Small intestine (tissue), 7 donors: ENCODE measurements at regions not wholly inside any gene's neighbourhood (a gene's known extent, or its start where the extent isn't known, plus 50 kb on each side); places are given as distances from the start of the nearest gene placed in this dataset.

Experiments used
- DNase-seq, 2 donors: peaks; one replicate each; pipeline versions ENCODE4 v3.0.0 to v3.0.0-alpha.2; 2013
- FAIRE-seq: peaks from 2 replicates; lab custom pipeline; 2012; peaks lifted over from hg19 to GRCh38; lab: Jason Lieb, UNC
- H3K27ac ChIP-seq, 3 donors: one replicate each; pipeline ENCODE4 v1.5.1; 2013; ENCODE audit warnings: low read length in 2 of 3, mild to moderate bottlenecking in 2 of 3, control low read depth in 1 of 3, inconsistent platforms in 1 of 3, low read depth in 1 of 3, moderate library complexity in 1 of 3
- H3K27me3 ChIP-seq, 3 donors: one replicate each; pipeline ENCODE4 v1.6.1; 2013; ENCODE audit warnings: low read length in 3 of 3, inconsistent platforms in 1 of 3; ENCODE audit not compliant: control insufficient read depth in 3 of 3, insufficient read depth in 3 of 3
- H3K36me3 ChIP-seq, 3 donors: one replicate each; pipeline ENCODE4 v1.6.1; 2013; ENCODE audit warnings: low read length in 3 of 3, inconsistent platforms in 1 of 3, low read depth in 1 of 3, mild to moderate bottlenecking in 1 of 3, moderate library complexity in 1 of 3; ENCODE audit not compliant: control insufficient read depth in 3 of 3, insufficient read depth in 2 of 3
- H3K4me1 ChIP-seq, 3 donors: one replicate each; pipeline ENCODE4 v1.6.1; 2013; ENCODE audit warnings: low read length in 2 of 3, inconsistent platforms in 1 of 3, low read depth in 1 of 3, mild to moderate bottlenecking in 1 of 3, moderate library complexity in 1 of 3; ENCODE audit not compliant: control insufficient read depth in 3 of 3, insufficient read depth in 2 of 3
- H3K4me3 ChIP-seq, 3 donors: one replicate each; pipeline ENCODE4 v1.5.1; 2013; ENCODE audit warnings: low read length in 3 of 3, control low read depth in 1 of 3, inconsistent platforms in 1 of 3, low read depth in 1 of 3, mild to moderate bottlenecking in 1 of 3, moderate library complexity in 1 of 3
- H3K9me3 ChIP-seq, 2 donors: one replicate each; pipeline ENCODE4 v1.6.1; 2013; ENCODE audit warnings: low read depth in 1 of 2, low read length in 1 of 2; ENCODE audit not compliant: control insufficient read depth in 2 of 2, insufficient read depth in 1 of 2
- WGBS, 3 donors: extraction: QIAGEN DNeasy Blood & Tissue Kit; methylation state at CpG; one replicate each; pipeline ENCODE4 v1.1.7; 2013; 5-methylcytosine and 5-hydroxymethylcytosine counted together
- donor health status: healthy with polysubstance abuse.
- donor health status: control.
- donor health status: control.
- donor health status: Bipolar disorder and iron deficiency.
- donor health status: healthy.

GRCh38 chr9:82890401-82890800 lies 172.5 kb downstream of the RASEF start:
- no peaks in the 10 kb centered on the region for H3K27me3 ChIP-seq
- H3K4me1 ChIP-seq, result peaks cover 0 to 12% (median 0%) of the 10 kb centered on the region in 3 donors
- H3K9me3 ChIP-seq, result no peaks in the 10 kb centered on the region
- H3K36me3 ChIP-seq, result no peaks in the 10 kb centered on the region
- no peak overlapping the region for H3K27ac ChIP-seq
- DNase-seq (no peak), FAIRE-seq (no peak)
- no peak overlapping the region for H3K4me3 ChIP-seq
- WGBS, 3 donors, result 79 to 87% (median 83%) methylated on average over 4 of the region's 4 CpGs

GRCh38 chr9:82890865-82891264 lies 172.1 kb downstream of the RASEF start:
- Histone ChIP-seq H3K9me3 (no peaks in the 10 kb centered on the region), H3K27ac (no peak overlapping the region), H3K4me3 (no peak overlapping the region), H3K27me3 (no peaks in the 10 kb centered on the region), H3K36me3 (no peaks in the 10 kb centered on the region), H3K4me1 (peaks cover 0 to 12% (median 2%) of the 10 kb centered on the region in 3 donors)
- FAIRE-seq (no peak), DNase-seq (no peak)

- Histone ChIP-seq H3K4me1 (peaks cover 0 to 12% (median 3%) of the 10 kb centered on the region in 3 donors), H3K36me3 (no peaks in the 10 kb centered on the region), H3K9me3 (no peaks in the 10 kb centered on the region), H3K27me3 (no peaks in the 10 kb centered on the region), H3K4me3 (no peak overlapping the region), H3K27ac (no peak overlapping the region)
- FAIRE-seq, result no peak
- WGBS, 3 donors, result 43 to 85% (median 83%) methylated on average over 1 of the region's 1 CpG
- no peak for DNase-seq
Observed at GRCh38 chr9:82891321-82891720, 171.6 kb downstream of the RASEF start.

GRCh38 chr9:82893549-82893948 lies 169.4 kb downstream of the RASEF start:
- Histone ChIP-seq H3K4me1 (peaks cover 0 to 12% (median 3%) of the 10 kb centered on the region in 3 donors), H3K36me3 (no peaks in the 10 kb centered on the region), H3K4me3 (no peak overlapping the region), H3K27ac (no peak overlapping the region), H3K27me3 (no peaks in the 10 kb centered on the region), H3K9me3 (no peaks in the 10 kb centered on the region)
- FAIRE-seq (no peak), DNase-seq (no peak)

GRCh38 chr9:82894548-82894947 lies 168.4 kb downstream of the RASEF start:
- FAIRE-seq (no peak), DNase-seq (no peak)
- peaks cover 0 to 12% (median 3%) of the 10 kb centered on the region in 3 donors for H3K4me1 ChIP-seq
- H3K9me3 ChIP-seq, result no peaks in the 10 kb centered on the region
- no peaks in the 10 kb centered on the region for H3K27me3 ChIP-seq
- H3K4me3 ChIP-seq, result no peak overlapping the region
- no peaks in the 10 kb centered on the region for H3K36me3 ChIP-seq
- H3K27ac ChIP-seq, result no peak overlapping the region
- WGBS, 3 donors, result 77 to 88% (median 79%) methylated on average over 1 of the region's 1 CpG

GRCh38 chr9:82894961-82895821 lies 167.8 kb downstream of the RASEF start:
- WGBS, 3 donors, result 13 to 33% (median 29%) methylated on average over 4 of the region's 4 CpGs
- no peaks in the 10 kb centered on the region for H3K36me3 ChIP-seq
- peaks cover 0 to 12% (median 3%) of the 10 kb centered on the region in 3 donors for H3K4me1 ChIP-seq
- H3K4me3 ChIP-seq, result no peak overlapping the region
- H3K27ac ChIP-seq, result no peak overlapping the region
- H3K27me3 ChIP-seq, result no peaks in the 10 kb centered on the region
- FAIRE-seq, result no peak
- DNase-seq, result peak; percentile 78 to 79
- H3K9me3 ChIP-seq, result no peaks in the 10 kb centered on the region

GRCh38 chr9:82895822-82896110 lies 167.2 kb downstream of the RASEF start:
- DNase-seq (no peak), FAIRE-seq (no peak)
- no peaks in the 10 kb centered on the region for H3K36me3 ChIP-seq
- no peaks in the 10 kb centered on the region for H3K9me3 ChIP-seq
- H3K4me1 ChIP-seq, result peaks cover 0 to 12% (median 3%) of the 10 kb centered on the region in 3 donors
- no peak overlapping the region for H3K4me3 ChIP-seq
- no peaks in the 10 kb centered on the region for H3K27me3 ChIP-seq
- 16 to 37% (median 24%) methylated on average over 1 of the region's 1 CpG for WGBS, 3 donors
- no peak overlapping the region for H3K27ac ChIP-seq

- H3K36me3 ChIP-seq, result no peaks in the 10 kb centered on the region
- FAIRE-seq, result no peak
- no peak overlapping the region for H3K4me3 ChIP-seq
- no peak overlapping the region for H3K27ac ChIP-seq
- no peak for DNase-seq
- no peaks in the 10 kb centered on the region for H3K4me1 ChIP-seq
- no peaks in the 10 kb centered on the region for H3K27me3 ChIP-seq
- H3K9me3 ChIP-seq, result no peaks in the 10 kb centered on the region
- 72 to 86% (median 84%) methylated on average over 4 of the region's 4 CpGs for WGBS, 3 donors
Observed at GRCh38 chr9:82903503-82903902, 159.4 kb downstream of the RASEF start.

- Histone ChIP-seq H3K27me3 (peaks cover 0 to 3% (median 0%) of the 10 kb centered on the region in 3 donors), H3K4me1 (no peaks in the 10 kb centered on the region), H3K9me3 (peaks cover 0 to 10% of the 10 kb centered on the region in 2 donors), H3K36me3 (no peaks in the 10 kb centered on the region), H3K27ac (no peak overlapping the region), H3K4me3 (no peak overlapping the region)
- FAIRE-seq, result no peak
- no peak for DNase-seq
- 47 to 57% (median 49%) methylated on average over 3 of the region's 3 CpGs for WGBS, 3 donors
Observed at GRCh38 chr9:82911996-82912395, 150.9 kb downstream of the RASEF start.
